PFSK-1 (cell line): ENCODE measurements at regions not wholly inside any gene's neighbourhood (a gene's known extent, or its start where the extent isn't known, plus 50 kb on each side); places are given as distances from the start of the nearest gene placed in this dataset.

Source experiments
- POLR2AphosphoS5 ChIP-seq: IDR thresholded peaks from 2 replicates; pipeline ENCODE4 v1.6.1; 2012; ENCODE audit warnings: low read depth, mild to moderate bottlenecking, control low read depth, low read length, moderate library complexity
- TF ChIP-seq, protein P1 (sequence below), 2 experiments: IDR thresholded peaks; 2 replicates each; pipeline versions ENCODE4 v1.6.1 to v1.8.0; 2011 to 2012; ENCODE audit warnings: low read depth in 2 of 2, low read length in 2 of 2, control low read depth in 1 of 2, inconsistent platforms in 1 of 2, mild to moderate bottlenecking in 1 of 2, moderate library complexity in 1 of 2; ENCODE audit not compliant: insufficient read depth in 1 of 2

GRCh38 chr3:99418709-99419108 lies 219.7 kb upstream of the COL8A1 start:
- TF ChIP-seq, protein P1, sequence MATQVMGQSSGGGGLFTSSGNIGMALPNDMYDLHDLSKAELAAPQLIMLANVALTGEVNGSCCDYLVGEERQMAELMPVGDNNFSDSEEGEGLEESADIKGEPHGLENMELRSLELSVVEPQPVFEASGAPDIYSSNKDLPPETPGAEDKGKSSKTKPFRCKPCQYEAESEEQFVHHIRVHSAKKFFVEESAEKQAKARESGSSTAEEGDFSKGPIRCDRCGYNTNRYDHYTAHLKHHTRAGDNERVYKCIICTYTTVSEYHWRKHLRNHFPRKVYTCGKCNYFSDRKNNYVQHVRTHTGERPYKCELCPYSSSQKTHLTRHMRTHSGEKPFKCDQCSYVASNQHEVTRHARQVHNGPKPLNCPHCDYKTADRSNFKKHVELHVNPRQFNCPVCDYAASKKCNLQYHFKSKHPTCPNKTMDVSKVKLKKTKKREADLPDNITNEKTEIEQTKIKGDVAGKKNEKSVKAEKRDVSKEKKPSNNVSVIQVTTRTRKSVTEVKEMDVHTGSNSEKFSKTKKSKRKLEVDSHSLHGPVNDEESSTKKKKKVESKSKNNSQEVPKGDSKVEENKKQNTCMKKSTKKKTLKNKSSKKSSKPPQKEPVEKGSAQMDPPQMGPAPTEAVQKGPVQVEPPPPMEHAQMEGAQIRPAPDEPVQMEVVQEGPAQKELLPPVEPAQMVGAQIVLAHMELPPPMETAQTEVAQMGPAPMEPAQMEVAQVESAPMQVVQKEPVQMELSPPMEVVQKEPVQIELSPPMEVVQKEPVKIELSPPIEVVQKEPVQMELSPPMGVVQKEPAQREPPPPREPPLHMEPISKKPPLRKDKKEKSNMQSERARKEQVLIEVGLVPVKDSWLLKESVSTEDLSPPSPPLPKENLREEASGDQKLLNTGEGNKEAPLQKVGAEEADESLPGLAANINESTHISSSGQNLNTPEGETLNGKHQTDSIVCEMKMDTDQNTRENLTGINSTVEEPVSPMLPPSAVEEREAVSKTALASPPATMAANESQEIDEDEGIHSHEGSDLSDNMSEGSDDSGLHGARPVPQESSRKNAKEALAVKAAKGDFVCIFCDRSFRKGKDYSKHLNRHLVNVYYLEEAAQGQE (IDR thresholded peaks at IDR 0.05; ENCODE audit: insufficient read depth in 1 of 2, low read depth in 2 of 2, low read length in 2 of 2) = no peak
- TF ChIP-seq POLR2AphosphoS5 = no peak
